Liver (tissue), 8 donors: ENCODE measurements at regions not wholly inside any gene's neighbourhood (a gene's known extent, or its start where the extent isn't known, plus 50 kb on each side); places are given as distances from the start of the nearest gene placed in this dataset.

Experiments used
- DNase-seq: peaks from one replicate; pipeline ENCODE4 v3.0.0-alpha.2; 2017; ENCODE audit warnings: low spot score
- H3K27ac ChIP-seq, 2 donors: one replicate each; pipeline ENCODE4 v1.7.0; 2013; ENCODE audit warnings: inconsistent platforms in 2 of 2, low read length in 2 of 2, control low read depth in 1 of 2, low read depth in 1 of 2, mild to moderate bottlenecking in 1 of 2
- H3K27me3 ChIP-seq, 4 donors: one replicate each; pipeline versions ENCODE4 v1.6.1 to v1.7.0; 2013; ENCODE audit warnings: low read length in 3 of 4, inconsistent platforms in 1 of 4, mild to moderate bottlenecking in 1 of 4, moderate library complexity in 1 of 4; ENCODE audit not compliant: control insufficient read depth in 4 of 4, insufficient read depth in 4 of 4
- H3K36me3 ChIP-seq, 4 donors: one replicate each; pipeline versions ENCODE4 v1.6.1 to v1.7.0; 2013; ENCODE audit warnings: low read length in 3 of 4, mild to moderate bottlenecking in 3 of 4, low read depth in 1 of 4, moderate library complexity in 1 of 4; ENCODE audit not compliant: control insufficient read depth in 4 of 4, insufficient read depth in 3 of 4
- H3K4me1 ChIP-seq, 4 donors: one replicate each; pipeline versions ENCODE4 v1.6.1 to v1.7.0; 2013; ENCODE audit warnings: low read length in 3 of 4, mild to moderate bottlenecking in 3 of 4, moderate library complexity in 1 of 4; ENCODE audit not compliant: control insufficient read depth in 4 of 4, insufficient read depth in 4 of 4
- H3K4me3 ChIP-seq, 3 donors: one replicate each; pipeline versions ENCODE4 v1.6.1 to v1.7.0; 2013; ENCODE audit warnings: low read length in 3 of 3, control low read depth in 1 of 3, low read depth in 1 of 3, mild to moderate bottlenecking in 1 of 3
- H3K9ac ChIP-seq, 2 donors: one replicate each; pipeline ENCODE4 v1.7.0; 2013; ENCODE audit warnings: low read length in 2 of 2, mild to moderate bottlenecking in 2 of 2, moderate library complexity in 2 of 2, control low read depth in 1 of 2, low read depth in 1 of 2
- H3K9me3 ChIP-seq, 4 donors: one replicate each; pipeline versions ENCODE4 v1.6.1 to v1.7.0; 2013; ENCODE audit warnings: low read length in 3 of 4; ENCODE audit not compliant: control insufficient read depth in 4 of 4
- ATF3 ChIP-seq: IDR thresholded peaks from 2 replicates; pipeline ENCODE4 v1.6.1; 2016; ENCODE audit warnings: antibody characterized with exemption
- GABPA ChIP-seq, 2 donors: IDR thresholded peaks in 1 of 2; conservative IDR thresholded peaks in 1 of 2; 2 replicates each; pipeline ENCODE4 v1.6.1; 2016; ENCODE audit warnings: antibody characterized with exemption in 2 of 2, mild to moderate bottlenecking in 1 of 2, moderate library complexity in 1 of 2
- HNF4G ChIP-seq: IDR thresholded peaks from 2 replicates; pipeline ENCODE4 v1.6.1; 2016; ENCODE audit warnings: antibody characterized with exemption
- JUND ChIP-seq, 2 donors: IDR thresholded peaks; 2 replicates each; pipeline ENCODE4 v1.6.1; 2016; ENCODE audit warnings: antibody characterized with exemption in 2 of 2
- MAX ChIP-seq: IDR thresholded peaks from 2 replicates; pipeline ENCODE4 v1.6.1; 2016; ENCODE audit warnings: antibody characterized with exemption
- NR2F2 ChIP-seq: IDR thresholded peaks from 2 replicates; pipeline ENCODE4 v1.6.1; 2016; ENCODE audit warnings: antibody characterized with exemption
- RXRA ChIP-seq, 2 donors: IDR thresholded peaks; 2 replicates each; pipeline ENCODE4 v1.6.1; 2017 to 2018; ENCODE audit warnings: antibody characterized with exemption in 2 of 2, mild to moderate bottlenecking in 1 of 2
- SP1 ChIP-seq: IDR thresholded peaks from 2 replicates; pipeline ENCODE4 v1.6.1; 2018; ENCODE audit warnings: antibody characterized with exemption, mild to moderate bottlenecking
- YY1 ChIP-seq: IDR thresholded peaks from 2 replicates; pipeline ENCODE4 v1.6.1; 2016; ENCODE audit warnings: antibody characterized with exemption, mild to moderate bottlenecking
- WGBS: extraction: QIAGEN DNeasy Blood & Tissue Kit; methylation state at CpG from one replicate; pipeline ENCODE4 v1.1.7; 2013; 5-methylcytosine and 5-hydroxymethylcytosine counted together
- TF ChIP-seq, protein P1 (sequence below): IDR thresholded peaks from 2 replicates; pipeline ENCODE4 v1.6.1; 2016; ENCODE audit warnings: antibody characterized with exemption, mild to moderate bottlenecking
- TF ChIP-seq, protein P2 (sequence below): fragments of 150-350 bp; IDR thresholded peaks from 2 replicates; pipeline ENCODE4 v1.5.1; 2017; ENCODE audit warnings: improper control_type of control experiment, low read depth, low read length; ENCODE audit not compliant: missing input control
- donor health status: healthy.
- donor health status: healthy.
- donor health status: healthy.
- donor health status: healthy.
- donor health status: healthy.

- 92% methylated on average over 1 of the region's 1 CpG for whole genome bisulfite sequencing
- Histone ChIP-seq H3K9ac (no peak overlapping the region), H3K36me3 (no peaks in the 10 kb centered on the region), H3K4me3 (no peak overlapping the region), H3K27me3 (no peaks in the 10 kb centered on the region), H3K9me3 (peaks cover 0 to 4% (median 0%) of the 10 kb centered on the region in 4 donors), H3K4me1 (no peaks in the 10 kb centered on the region), H3K27ac (no peak overlapping the region)
- no peak for DNase-seq
- no peak for TF ChIP-seq ATF3
- TF ChIP-seq, protein P1, sequence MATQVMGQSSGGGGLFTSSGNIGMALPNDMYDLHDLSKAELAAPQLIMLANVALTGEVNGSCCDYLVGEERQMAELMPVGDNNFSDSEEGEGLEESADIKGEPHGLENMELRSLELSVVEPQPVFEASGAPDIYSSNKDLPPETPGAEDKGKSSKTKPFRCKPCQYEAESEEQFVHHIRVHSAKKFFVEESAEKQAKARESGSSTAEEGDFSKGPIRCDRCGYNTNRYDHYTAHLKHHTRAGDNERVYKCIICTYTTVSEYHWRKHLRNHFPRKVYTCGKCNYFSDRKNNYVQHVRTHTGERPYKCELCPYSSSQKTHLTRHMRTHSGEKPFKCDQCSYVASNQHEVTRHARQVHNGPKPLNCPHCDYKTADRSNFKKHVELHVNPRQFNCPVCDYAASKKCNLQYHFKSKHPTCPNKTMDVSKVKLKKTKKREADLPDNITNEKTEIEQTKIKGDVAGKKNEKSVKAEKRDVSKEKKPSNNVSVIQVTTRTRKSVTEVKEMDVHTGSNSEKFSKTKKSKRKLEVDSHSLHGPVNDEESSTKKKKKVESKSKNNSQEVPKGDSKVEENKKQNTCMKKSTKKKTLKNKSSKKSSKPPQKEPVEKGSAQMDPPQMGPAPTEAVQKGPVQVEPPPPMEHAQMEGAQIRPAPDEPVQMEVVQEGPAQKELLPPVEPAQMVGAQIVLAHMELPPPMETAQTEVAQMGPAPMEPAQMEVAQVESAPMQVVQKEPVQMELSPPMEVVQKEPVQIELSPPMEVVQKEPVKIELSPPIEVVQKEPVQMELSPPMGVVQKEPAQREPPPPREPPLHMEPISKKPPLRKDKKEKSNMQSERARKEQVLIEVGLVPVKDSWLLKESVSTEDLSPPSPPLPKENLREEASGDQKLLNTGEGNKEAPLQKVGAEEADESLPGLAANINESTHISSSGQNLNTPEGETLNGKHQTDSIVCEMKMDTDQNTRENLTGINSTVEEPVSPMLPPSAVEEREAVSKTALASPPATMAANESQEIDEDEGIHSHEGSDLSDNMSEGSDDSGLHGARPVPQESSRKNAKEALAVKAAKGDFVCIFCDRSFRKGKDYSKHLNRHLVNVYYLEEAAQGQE = no peak
- TF ChIP-seq, protein P2, sequence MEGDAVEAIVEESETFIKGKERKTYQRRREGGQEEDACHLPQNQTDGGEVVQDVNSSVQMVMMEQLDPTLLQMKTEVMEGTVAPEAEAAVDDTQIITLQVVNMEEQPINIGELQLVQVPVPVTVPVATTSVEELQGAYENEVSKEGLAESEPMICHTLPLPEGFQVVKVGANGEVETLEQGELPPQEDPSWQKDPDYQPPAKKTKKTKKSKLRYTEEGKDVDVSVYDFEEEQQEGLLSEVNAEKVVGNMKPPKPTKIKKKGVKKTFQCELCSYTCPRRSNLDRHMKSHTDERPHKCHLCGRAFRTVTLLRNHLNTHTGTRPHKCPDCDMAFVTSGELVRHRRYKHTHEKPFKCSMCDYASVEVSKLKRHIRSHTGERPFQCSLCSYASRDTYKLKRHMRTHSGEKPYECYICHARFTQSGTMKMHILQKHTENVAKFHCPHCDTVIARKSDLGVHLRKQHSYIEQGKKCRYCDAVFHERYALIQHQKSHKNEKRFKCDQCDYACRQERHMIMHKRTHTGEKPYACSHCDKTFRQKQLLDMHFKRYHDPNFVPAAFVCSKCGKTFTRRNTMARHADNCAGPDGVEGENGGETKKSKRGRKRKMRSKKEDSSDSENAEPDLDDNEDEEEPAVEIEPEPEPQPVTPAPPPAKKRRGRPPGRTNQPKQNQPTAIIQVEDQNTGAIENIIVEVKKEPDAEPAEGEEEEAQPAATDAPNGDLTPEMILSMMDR = no peak
- no peak for TF ChIP-seq JUND (IDR thresholded peaks at IDR 0.05)
- no peak for TF ChIP-seq HNF4G
These were observed 228.0 kb downstream of the SHOX start for GRCh38 chrX:858542-859078.

DNA sequence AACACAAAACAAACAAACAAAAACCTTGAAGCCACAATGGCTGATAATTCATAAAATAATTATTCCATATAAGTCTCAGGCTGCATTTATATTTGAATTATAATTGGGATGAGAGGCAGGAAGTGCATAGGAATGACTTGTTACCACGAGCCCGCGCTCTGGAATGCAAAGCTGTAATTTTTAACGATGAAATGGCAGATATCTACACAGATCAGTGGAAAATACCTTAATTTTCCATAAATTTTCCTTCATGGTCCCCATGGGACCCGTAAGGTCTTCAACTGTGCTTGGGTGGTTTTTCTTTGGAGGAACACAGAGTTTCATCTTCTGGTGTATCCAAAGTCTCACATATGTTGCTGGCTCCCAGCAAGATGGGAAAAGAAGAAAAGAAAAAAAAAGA lies 226.8 kb downstream of the SHOX start:
- TF ChIP-seq NR2F2 (no peak), RXRA (IDR thresholded peaks at IDR 0.05) (no peak), YY1 (no peak), JUND (IDR thresholded peaks at IDR 0.05) (no peak), GABPA (IDR thresholded peaks at IDR 0.05 in 1 of 2, conservative IDR thresholded peaks at IDR 0.05 in 1 of 2) (no peak), ATF3 (no peak), MAX (no peak), SP1 (no peak)
- TF ChIP-seq, protein P1 = no peak
- Histone ChIP-seq H3K9me3 (peaks cover 0 to 1% (median 0%) of the 10 kb centered on the region in 4 donors), H3K4me3 (no peak overlapping the region), H3K27me3 (no peaks in the 10 kb centered on the region), H3K27ac (no peak overlapping the region), H3K4me1 (no peaks in the 10 kb centered on the region), H3K9ac (no peak overlapping the region), H3K36me3 (no peaks in the 10 kb centered on the region)
- WGBS = 79% methylated on average over 5 of the region's 5 CpGs
- DNase-seq = no peak
